Hepatocyte (in vitro differentiated cells): ENCODE measurements at regions not wholly inside any gene's neighbourhood (a gene's known extent, or its start where the extent isn't known, plus 50 kb on each side); places are given as distances from the start of the nearest gene placed in this dataset.
A peak's percentile ranks its signal among the peaks of the same experiment; 100 is the strongest.

ENCODE experiments used
- DNase-seq: peaks from one replicate; pipeline ENCODE4 v3.0.0-alpha.2; 2016; ENCODE audit warnings: low spot score
- H2AFZ ChIP-seq: fragments of 200-600 bp; sonication (generic); 2 replicates; pipeline ENCODE4 v1.6.0; 2016; ENCODE audit warnings: antibody characterized with exemption, mild to moderate bottlenecking
- H3K27ac ChIP-seq: fragments of 200-600 bp; sonication (generic); 2 replicates; pipeline ENCODE4 v1.5.1; 2016; ENCODE audit warnings: mild to moderate bottlenecking
- H3K27me3 ChIP-seq: fragments of 200-600 bp; sonication (generic); 2 replicates; pipeline ENCODE4 v1.6.1; 2016
- H3K36me3 ChIP-seq: fragments of 200-600 bp; sonication (generic); replicated peaks from 2 replicates; pipeline ENCODE4 v1.5.1; 2016; ENCODE audit warnings: low read depth; ENCODE audit not compliant: insufficient read depth
- H3K4me1 ChIP-seq: fragments of 200-600 bp; sonication (generic); 2 replicates; pipeline ENCODE4 v1.5.1; 2016; ENCODE audit warnings: mild to moderate bottlenecking, moderate library complexity; ENCODE audit not compliant: insufficient read depth
- H3K4me2 ChIP-seq: fragments of 200-600 bp; sonication (generic); 2 replicates; pipeline ENCODE4 v1.6.0; 2016
- H3K4me3 ChIP-seq: fragments of 200-600 bp; sonication (generic); 2 replicates; pipeline ENCODE4 v1.5.1; 2016; ENCODE audit warnings: mild to moderate bottlenecking
- H3K79me2 ChIP-seq: fragments of 200-600 bp; sonication (generic); 2 replicates; pipeline ENCODE4 v1.6.0; 2017; ENCODE audit warnings: mild to moderate bottlenecking
- H3K9me2 ChIP-seq: fragments of 200-600 bp; sonication (generic); replicated peaks from 2 replicates; pipeline ENCODE4 v1.6.0; 2017; ENCODE audit warnings: mild to moderate bottlenecking; ENCODE audit not compliant: insufficient read depth
- H3K9me3 ChIP-seq: fragments of 200-600 bp; sonication (generic); 2 replicates; pipeline ENCODE4 v1.5.1; 2016; ENCODE audit warnings: low read depth, mild to moderate bottlenecking
- H4K20me1 ChIP-seq: fragments of 200-600 bp; sonication (generic); 2 replicates; pipeline ENCODE4 v1.6.0; 2016; ENCODE audit warnings: mild to moderate bottlenecking; ENCODE audit not compliant: insufficient read depth, poor library complexity, severe bottlenecking
- CTCF ChIP-seq: fragments of 200-600 bp; sonication (generic); IDR thresholded peaks from 2 replicates; pipeline ENCODE4 v1.5.1; 2016; ENCODE audit warnings: antibody characterized with exemption, mild to moderate bottlenecking; ENCODE audit not compliant: poor library complexity
- EZH2 ChIP-seq: fragments of 200-600 bp; sonication (generic); IDR thresholded peaks from 2 replicates; pipeline ENCODE4 v1.6.1; 2016; ENCODE audit warnings: antibody characterized with exemption, mild to moderate bottlenecking, borderline replicate concordance
- EZH2phosphoT487 ChIP-seq: fragments of 200-600 bp; sonication (generic); IDR thresholded peaks from one replicate; pipeline ENCODE4 v1.6.1; 2018; ENCODE audit warnings: antibody characterized with exemption, mild to moderate bottlenecking, low read depth, moderate library complexity; ENCODE audit not compliant: unreplicated experiment, severe bottlenecking
- WGBS: methylation state at CpG from one replicate; pipeline ENCODE4 v1.1.6; 2016; ENCODE audit warnings: low lambda C conversion rate; ENCODE audit errors: missing lambda C conversion rate; 5-methylcytosine and 5-hydroxymethylcytosine counted together

GRCh38 chr14:101369916-101370592 is 191.2 kb upstream of the DIO3 start:
- Histone ChIP-seq H4K20me1 (no peaks in the 10 kb centered on the region), H3K4me1 (peaks cover 8% of the 10 kb centered on the region), H3K9me3 (no peaks in the 10 kb centered on the region), H3K27me3 (no peaks in the 10 kb centered on the region), H3K36me3 (no peaks in the 10 kb centered on the region), H3K4me3 (no peak overlapping the region), H3K4me2 (no peak overlapping the region), H3K27ac (no peak overlapping the region), H3K9me2 (no peaks in the 10 kb centered on the region), H3K79me2 (no peaks in the 10 kb centered on the region), H2AFZ (no peak overlapping the region)
- 89% methylated on average over 19 of the region's 19 CpGs for WGBS
- DNase-seq, result no peak
- no peak for TF ChIP-seq CTCF
- no peak for TF ChIP-seq EZH2
- no peak for TF ChIP-seq EZH2phosphoT487

- Histone ChIP-seq H3K4me1 (peaks cover under 1% of the 10 kb centered on the region), H3K79me2 (no peaks in the 10 kb centered on the region), H3K4me2 (no peak overlapping the region), H3K27ac (peak overlapping the region; percentile 63), H2AFZ (no peak overlapping the region), H4K20me1 (no peaks in the 10 kb centered on the region), H3K36me3 (no peaks in the 10 kb centered on the region), H3K27me3 (no peaks in the 10 kb centered on the region), H3K9me3 (no peaks in the 10 kb centered on the region), H3K9me2 (no peaks in the 10 kb centered on the region), H3K4me3 (no peak overlapping the region)
- TF ChIP-seq EZH2phosphoT487 (no peak), CTCF (no peak), EZH2 (no peak)
- DNase-seq, result no peak
- WGBS, result 93% methylated on average over 14 of the region's 14 CpGs
Measured at GRCh38 chr14:101370593-101371569, 190.4 kb upstream of the DIO3 start.

GRCh38 chr14:101371799-101372793 is 189.2 kb upstream of the DIO3 start:
- TF ChIP-seq EZH2phosphoT487 (no peak), CTCF (no peak), EZH2 (no peak)
- H3K9me2 ChIP-seq, result no peaks in the 10 kb centered on the region
- H3K4me1 ChIP-seq, result no peaks in the 10 kb centered on the region
- no peaks in the 10 kb centered on the region for H3K79me2 ChIP-seq
- H3K36me3 ChIP-seq, result no peaks in the 10 kb centered on the region
- DNase-seq, result no peak
- no peak overlapping the region for H3K4me3 ChIP-seq
- no peak overlapping the region for H2AFZ ChIP-seq
- no peak overlapping the region for H3K27ac ChIP-seq
- H3K4me2 ChIP-seq, result no peak overlapping the region
- no peaks in the 10 kb centered on the region for H3K9me3 ChIP-seq
- H3K27me3 ChIP-seq, result no peaks in the 10 kb centered on the region
- H4K20me1 ChIP-seq, result no peaks in the 10 kb centered on the region
- WGBS, result 68% methylated on average over 18 of the region's 18 CpGs
